Ishikawa (cell line): ENCODE measurements at regions not wholly inside any gene's neighbourhood (a gene's known extent, or its start where the extent isn't known, plus 50 kb on each side); places are given as distances from the start of the nearest gene placed in this dataset.

Source experiments
- RAD21 ChIP-seq: IDR thresholded peaks from 2 replicates; pipeline ENCODE4 v1.6.1; 2012; ENCODE audit warnings: low read depth
- USF1 ChIP-seq: IDR thresholded peaks from 2 replicates; pipeline ENCODE4 v1.6.1; 2012

- TF ChIP-seq USF1 (no peak), RAD21 (no peak)
These were observed 1090.0 kb downstream of the EPHA7 start for GRCh38 chr6:92329208-92329847.
